Astrocyte (in vitro differentiated cells and primary cell): ENCODE measurements at regions not wholly inside any gene's neighbourhood (a gene's known extent, or its start where the extent isn't known, plus 50 kb on each side); places are given as distances from the start of the nearest gene placed in this dataset.
A peak's percentile ranks its signal among the peaks of the same experiment; 100 is the strongest.

ENCODE experiments used
- DNase-seq: peaks from one replicate; pipeline ENCODE4 v3.0.0-alpha.2; 2010; ENCODE audit warnings: low read depth
- FAIRE-seq: peaks from 2 replicates; lab custom pipeline; 2011; peaks lifted over from hg19 to GRCh38; lab: Jason Lieb, UNC
- H2AFZ ChIP-seq: 2 replicates; pipeline ENCODE4 v1.6.0; 2012; ENCODE audit warnings: low read depth, low read length, inconsistent platforms
- H3K27ac ChIP-seq: 2 replicates; pipeline ENCODE4 v1.5.1; 2011; ENCODE audit warnings: low read depth, low read length, inconsistent platforms
- H3K27me3 ChIP-seq: 2 replicates; pipeline ENCODE4 v1.6.0; 2011; ENCODE audit warnings: low read length, inconsistent platforms; ENCODE audit not compliant: insufficient read depth
- H3K36me3 ChIP-seq: 2 replicates; pipeline ENCODE4 v1.5.1; 2011; ENCODE audit warnings: low read length, inconsistent platforms; ENCODE audit not compliant: insufficient read depth
- H3K4me1 ChIP-seq: 2 replicates; pipeline ENCODE4 v1.5.1; 2011; ENCODE audit warnings: low read length, inconsistent platforms; ENCODE audit not compliant: insufficient read depth
- H3K4me2 ChIP-seq: 2 replicates; pipeline ENCODE4 v1.6.0; 2012; ENCODE audit warnings: low read length, inconsistent platforms
- H3K4me3 ChIP-seq: 2 replicates; pipeline ENCODE4 v1.5.1; 2011; ENCODE audit warnings: low read depth, mild to moderate bottlenecking, low read length, inconsistent platforms; ENCODE audit not compliant: insufficient read depth
- H3K79me2 ChIP-seq: 2 replicates; pipeline ENCODE4 v1.6.0; 2012; ENCODE audit warnings: mild to moderate bottlenecking, low read length, inconsistent platforms; ENCODE audit not compliant: insufficient read depth
- H3K9ac ChIP-seq: 2 replicates; pipeline ENCODE4 v1.6.0; 2012; ENCODE audit warnings: mild to moderate bottlenecking, low read length, inconsistent platforms
- H3K9me3 ChIP-seq: 2 replicates; pipeline ENCODE4 v1.5.1; 2012; ENCODE audit warnings: low read depth, mild to moderate bottlenecking, low read length, inconsistent platforms; ENCODE audit not compliant: insufficient read depth
- H4K20me1 ChIP-seq: 2 replicates; pipeline ENCODE4 v1.6.0; 2012; ENCODE audit warnings: low read length, inconsistent platforms; ENCODE audit not compliant: insufficient read depth
- H3K27ac Mint-ChIP-seq: one replicate; pipeline ENCODE4 v1.8.0; 2021; ENCODE audit warnings: mild to moderate bottlenecking, mixed read lengths; ENCODE audit not compliant: unreplicated experiment
- H3K27me3 Mint-ChIP-seq: one replicate; pipeline ENCODE4 v1.8.0; 2021; ENCODE audit warnings: low read depth, mixed read lengths; ENCODE audit not compliant: unreplicated experiment
- H3K36me3 Mint-ChIP-seq: one replicate; pipeline ENCODE4 v1.8.0; 2021; ENCODE audit warnings: low read depth, mixed read lengths; ENCODE audit not compliant: unreplicated experiment
- H3K4me1 Mint-ChIP-seq: one replicate; pipeline ENCODE4 v1.8.0; 2021; ENCODE audit warnings: low read depth, mixed read lengths; ENCODE audit not compliant: unreplicated experiment
- H3K4me3 Mint-ChIP-seq: one replicate; pipeline ENCODE4 v1.8.0; 2021; ENCODE audit warnings: mild to moderate bottlenecking, moderate library complexity, mixed read lengths; ENCODE audit not compliant: unreplicated experiment
- H3K9me3 Mint-ChIP-seq: one replicate; pipeline ENCODE4 v1.8.0; 2021; ENCODE audit warnings: mild to moderate bottlenecking, mixed read lengths; ENCODE audit not compliant: unreplicated experiment
- CTCF ChIP-seq: IDR thresholded peaks from 2 replicates; pipeline ENCODE4 v1.5.1; 2011; ENCODE audit warnings: low read depth, mild to moderate bottlenecking, inconsistent platforms, low read length, moderate library complexity; ENCODE audit not compliant: insufficient read depth
- EZH2 ChIP-seq: IDR thresholded peaks from 2 replicates; pipeline ENCODE4 v1.6.1; 2012; ENCODE audit warnings: mild to moderate bottlenecking, low read length, inconsistent platforms; ENCODE audit not compliant: insufficient read depth

GRCh38 chr1:8200317-8201115 is 117.4 kb upstream of the SLC45A1 start:
- H3K4me1 Mint-ChIP-seq = peaks cover 36% of the 10 kb centered on the region
- Histone ChIP-seq H3K79me2 (no peaks in the 10 kb centered on the region), H3K27me3 (no peaks in the 10 kb centered on the region), H2AFZ (no peak overlapping the region), H3K4me1 (peaks cover 44% of the 10 kb centered on the region), H3K9me3 (no peaks in the 10 kb centered on the region), H3K27ac (no peak overlapping the region), H3K4me2 (no peak overlapping the region), H3K36me3 (no peaks in the 10 kb centered on the region), H3K9ac (no peak overlapping the region), H3K4me3 (no peak overlapping the region), H4K20me1 (no peaks in the 10 kb centered on the region)
- peaks cover 2% of the 10 kb centered on the region for H3K9me3 Mint-ChIP-seq
- no peak overlapping the region for H3K27ac Mint-ChIP-seq
- no peak for FAIRE-seq
- no peak for DNase-seq
- TF ChIP-seq EZH2 = no peak
- no peak for TF ChIP-seq CTCF
- H3K36me3 Mint-ChIP-seq = no peaks in the 10 kb centered on the region
- H3K27me3 Mint-ChIP-seq = no peaks in the 10 kb centered on the region
- H3K4me3 Mint-ChIP-seq = no peak overlapping the region

DNA sequence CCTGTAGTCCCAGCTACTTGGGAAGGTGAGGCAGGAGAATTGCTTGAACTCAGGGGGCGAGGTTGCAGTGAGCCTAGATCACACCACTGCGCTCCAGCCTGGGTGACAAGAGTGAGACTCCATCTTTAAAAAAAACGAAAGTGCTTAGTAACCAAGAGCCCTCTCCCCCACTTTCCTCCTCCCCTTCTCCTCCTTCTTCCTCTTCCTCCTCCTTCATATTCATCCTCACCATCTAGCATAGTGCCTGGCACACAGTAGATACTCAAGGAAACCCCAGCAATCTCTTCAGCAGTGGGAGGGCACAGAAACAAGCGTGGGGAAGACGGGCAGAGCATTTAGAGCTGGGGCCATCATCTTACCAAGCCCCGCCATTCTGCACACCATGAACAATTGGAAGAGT is 119.4 kb upstream of the SLC45A1 start:
- no peak overlapping the region for H3K9ac ChIP-seq
- no peaks in the 10 kb centered on the region for H3K79me2 ChIP-seq
- Mint-ChIP-seq H3K4me1 (peaks cover 37% of the 10 kb centered on the region), H3K27ac (peak overlapping the region; percentile 36), H3K27me3 (no peaks in the 10 kb centered on the region), H3K4me3 (no peak overlapping the region), H3K9me3 (peaks cover 2% of the 10 kb centered on the region), H3K36me3 (no peaks in the 10 kb centered on the region)
- no peak for FAIRE-seq
- no peaks in the 10 kb centered on the region for H4K20me1 ChIP-seq
- H2AFZ ChIP-seq = no peak overlapping the region
- DNase-seq = no peak
- no peaks in the 10 kb centered on the region for H3K36me3 ChIP-seq
- no peak overlapping the region for H3K4me2 ChIP-seq
- TF ChIP-seq EZH2 = no peak
- no peak for TF ChIP-seq CTCF
- no peaks in the 10 kb centered on the region for H3K9me3 ChIP-seq
- peaks cover 49% of the 10 kb centered on the region for H3K4me1 ChIP-seq
- H3K27ac ChIP-seq = no peak overlapping the region
- no peaks in the 10 kb centered on the region for H3K27me3 ChIP-seq
- no peak overlapping the region for H3K4me3 ChIP-seq
